AML-193 (cell line): ENCODE measurements at regions not wholly inside any gene's neighbourhood (a gene's known extent, or its start where the extent isn't known, plus 50 kb on each side); places are given as distances from the start of the nearest gene placed in this dataset.

ENCODE experiments used
- DNase-seq, 2 experiments: peaks; one replicate each; lab custom pipeline; 2025; lab: John Stamatoyannopoulos, UW

- no peak for DNase-seq
Measured at GRCh38 chr6:54718541-54719023, 128.0 kb upstream of the FAM83B start.

- DNase-seq: no peak
Measured at GRCh38 chr6:54719131-54719530, 127.4 kb upstream of the FAM83B start.

GRCh38 chr6:54719633-54720032 is 126.9 kb upstream of the FAM83B start:
- DNase-seq: no peak

GRCh38 chr6:54722328-54722727 is 124.2 kb upstream of the FAM83B start:
- DNase-seq: no peak

- DNase-seq: no peak
Measured at GRCh38 chr6:54729716-54730115, 116.9 kb upstream of the FAM83B start.

- no peak for DNase-seq
Measured at GRCh38 chr6:54730767-54731630, 115.6 kb upstream of the FAM83B start.

- peak in 1 of 2 experiments; percentile 11 for DNase-seq
Measured at GRCh38 chr6:54737247-54737646, 109.3 kb upstream of the FAM83B start.

- no peak for DNase-seq
Measured at GRCh38 chr6:54747955-54748354, 98.6 kb upstream of the FAM83B start.

- DNase-seq: no peak
Measured at GRCh38 chr6:54754406-54754805, 92.2 kb upstream of the FAM83B start.

- no peak for DNase-seq
Measured at GRCh38 chr6:54758340-54758739, 88.2 kb upstream of the FAM83B start.

- no peak for DNase-seq
Measured at GRCh38 chr6:54768494-54768893, 78.1 kb upstream of the FAM83B start.

GRCh38 chr6:54770328-54770727 is 76.2 kb upstream of the FAM83B start:
- DNase-seq: no peak

- DNase-seq: no peak
Measured at GRCh38 chr6:54771968-54772367, 74.6 kb upstream of the FAM83B start.

- DNase-seq: no peak
Measured at GRCh38 chr6:54772610-54773009, 74.0 kb upstream of the FAM83B start.

GRCh38 chr6:54775576-54775975 is 71.0 kb upstream of the FAM83B start:
- no peak for DNase-seq

- no peak for DNase-seq
Measured at GRCh38 chr6:54776891-54777290, 69.7 kb upstream of the FAM83B start.

GRCh38 chr6:54778731-54779130 is 67.8 kb upstream of the FAM83B start:
- DNase-seq: no peak

GRCh38 chr6:54784011-54784410 is 62.6 kb upstream of the FAM83B start:
- DNase-seq: no peak

GRCh38 chr6:54786154-54786553 is 60.4 kb upstream of the FAM83B start:
- no peak for DNase-seq

- DNase-seq: no peak
Measured at GRCh38 chr6:54787825-54788224, 58.7 kb upstream of the FAM83B start.
